GM21619 (cell line): ENCODE measurements at regions not wholly inside any gene's neighbourhood (a gene's known extent, or its start where the extent isn't known, plus 50 kb on each side); places are given as distances from the start of the nearest gene placed in this dataset.
"Not testable (repeated sequence)": the region's sequence is repeated elsewhere in the genome, so short reads cannot be mapped to it uniquely, and the experiment has no call there.

Experiments used
- ATAC-seq: cut with Tn5 transposase; IDR thresholded peaks from one replicate; pipeline ENCODE4 v1.9.1; 2021; ENCODE audit not compliant: unreplicated experiment

DNA sequence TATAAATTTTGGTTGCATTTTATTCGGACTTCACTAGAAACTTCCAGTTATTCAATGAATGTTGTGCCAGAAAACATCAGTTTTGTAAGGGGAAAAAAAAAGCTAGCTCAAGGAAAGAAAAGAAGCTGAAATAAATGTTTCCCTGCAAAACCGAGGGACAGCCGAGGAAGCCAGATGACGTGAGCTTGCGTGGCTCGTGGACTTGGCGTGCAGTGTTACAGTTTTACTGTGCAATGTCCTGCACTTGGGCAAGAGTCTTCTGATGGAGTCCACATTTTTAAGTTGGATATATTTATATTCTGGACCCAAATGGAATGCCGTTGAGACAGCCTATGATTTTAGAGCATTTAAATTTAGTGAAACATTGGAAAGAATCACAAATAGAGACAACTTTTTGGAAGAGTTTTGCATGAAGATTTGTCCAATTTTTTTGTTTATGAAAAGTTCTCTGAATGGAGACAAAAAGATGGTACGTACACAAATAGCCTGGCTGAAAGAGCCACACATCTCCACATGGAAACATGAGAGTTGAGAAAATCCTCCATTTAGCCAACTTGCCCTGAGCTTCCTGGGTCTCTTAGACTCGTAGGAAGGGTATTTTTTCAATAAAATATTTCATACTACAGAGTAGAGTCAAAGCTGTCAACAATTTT, 210.5 kb downstream of the BANP start:
- ATAC-seq: not testable (repeated sequence)

DNA sequence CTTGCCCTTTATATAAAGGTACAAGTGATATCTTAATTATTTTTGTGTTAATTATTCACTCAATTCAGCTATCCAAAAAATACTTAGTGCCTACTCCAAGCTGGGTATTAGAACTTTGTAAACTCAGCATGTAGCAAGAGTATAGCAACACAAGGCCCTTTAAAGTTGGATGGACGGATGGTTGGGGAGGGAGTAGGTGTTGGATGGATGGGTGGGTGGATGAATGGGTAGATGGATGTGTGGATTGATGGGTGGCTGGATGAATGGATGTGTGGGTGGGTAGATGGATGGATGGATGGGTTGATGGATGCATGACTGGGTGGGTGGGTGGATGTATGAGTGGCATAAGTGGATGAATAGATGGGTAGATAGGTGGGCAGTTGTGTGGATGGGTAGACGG, 211.5 kb downstream of the BANP start:
- not testable (repeated sequence) for ATAC-seq

DNA sequence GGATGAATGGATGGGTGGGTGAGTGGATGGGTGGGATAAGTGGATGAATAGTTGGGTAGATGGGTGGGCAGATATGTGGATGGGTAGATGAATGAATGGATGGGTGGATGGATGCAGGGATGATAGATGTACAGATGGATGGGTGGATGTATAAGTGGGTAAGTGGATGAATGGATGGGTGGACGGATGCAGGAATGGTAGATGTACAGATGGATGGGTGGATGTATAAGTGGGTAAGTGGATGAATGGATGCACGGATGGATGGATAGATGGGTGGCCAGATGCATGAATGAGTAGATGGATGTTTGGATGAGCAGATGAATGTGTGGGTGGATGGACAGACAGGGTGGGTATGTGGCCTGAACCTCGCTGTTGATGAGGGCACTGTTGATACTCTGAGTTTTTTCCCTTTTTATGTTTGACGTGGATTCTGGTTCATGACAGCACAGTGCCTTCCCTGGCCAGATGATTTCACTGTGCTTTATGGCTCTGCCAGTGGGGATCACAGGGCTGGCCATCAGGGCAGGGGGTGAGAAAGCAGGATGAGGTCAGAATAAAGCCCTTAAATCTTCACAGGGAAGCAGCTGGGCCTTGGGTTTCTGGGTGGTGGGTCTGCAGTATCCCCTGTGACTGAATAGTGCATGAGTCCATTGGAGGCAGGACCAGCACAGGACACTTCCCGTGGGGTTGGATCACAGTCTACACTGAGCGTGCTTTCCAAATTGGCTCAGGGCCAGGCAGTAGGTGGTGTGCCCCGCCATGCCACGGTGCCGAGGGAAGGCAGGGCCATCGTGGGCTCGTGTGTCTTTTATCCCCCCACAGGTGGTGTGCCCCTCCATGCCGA, 213.2 kb downstream of the BANP start:
- ATAC-seq: not testable (repeated sequence)

DNA sequence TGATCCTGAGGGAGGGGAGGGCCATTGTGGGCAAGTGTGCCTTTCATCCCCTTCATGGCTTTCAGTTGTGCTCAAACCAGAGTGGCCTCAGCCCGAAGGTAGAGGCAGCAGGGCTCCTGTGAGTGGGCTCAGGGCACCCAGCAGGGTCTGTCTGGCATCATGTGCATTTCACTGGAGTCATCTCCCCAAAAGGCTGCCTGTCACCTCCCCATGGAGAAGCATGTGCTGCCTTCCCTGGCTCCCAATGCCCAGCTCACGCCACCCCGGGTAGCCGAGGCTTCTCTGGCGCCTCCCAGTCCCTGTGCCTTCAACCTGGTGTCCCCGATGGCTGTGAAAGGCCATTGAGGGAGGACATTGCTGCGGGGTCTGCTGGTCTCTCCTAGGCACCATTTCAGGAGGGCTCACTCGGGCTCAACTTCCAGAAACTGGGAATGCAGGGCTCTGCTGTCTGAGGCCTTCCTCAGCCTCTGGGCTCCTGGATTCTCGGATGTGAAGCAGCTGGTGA, 213.9 kb downstream of the BANP start:
- ATAC-seq: not testable (repeated sequence)

DNA sequence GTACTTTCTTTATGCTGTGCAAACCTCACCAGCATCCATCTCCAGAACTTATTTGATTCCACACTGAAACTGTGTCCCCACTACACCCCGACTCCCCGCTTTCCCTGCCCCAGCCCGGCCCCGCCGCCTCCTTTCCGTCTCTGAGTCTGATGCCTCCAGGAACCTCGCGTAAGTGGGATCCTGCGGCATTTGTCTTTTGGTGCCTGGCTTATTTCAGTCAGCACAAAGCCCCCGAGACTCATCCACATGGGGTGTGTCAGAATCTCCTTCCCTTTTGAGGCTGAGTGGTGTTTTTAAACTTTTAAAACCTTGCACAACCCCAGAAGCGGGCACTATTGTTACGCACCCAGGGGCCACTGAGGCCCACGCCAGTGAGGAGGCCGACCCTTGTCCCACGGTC, 214.4 kb downstream of the BANP start:
- not testable (repeated sequence) for ATAC-seq

DNA sequence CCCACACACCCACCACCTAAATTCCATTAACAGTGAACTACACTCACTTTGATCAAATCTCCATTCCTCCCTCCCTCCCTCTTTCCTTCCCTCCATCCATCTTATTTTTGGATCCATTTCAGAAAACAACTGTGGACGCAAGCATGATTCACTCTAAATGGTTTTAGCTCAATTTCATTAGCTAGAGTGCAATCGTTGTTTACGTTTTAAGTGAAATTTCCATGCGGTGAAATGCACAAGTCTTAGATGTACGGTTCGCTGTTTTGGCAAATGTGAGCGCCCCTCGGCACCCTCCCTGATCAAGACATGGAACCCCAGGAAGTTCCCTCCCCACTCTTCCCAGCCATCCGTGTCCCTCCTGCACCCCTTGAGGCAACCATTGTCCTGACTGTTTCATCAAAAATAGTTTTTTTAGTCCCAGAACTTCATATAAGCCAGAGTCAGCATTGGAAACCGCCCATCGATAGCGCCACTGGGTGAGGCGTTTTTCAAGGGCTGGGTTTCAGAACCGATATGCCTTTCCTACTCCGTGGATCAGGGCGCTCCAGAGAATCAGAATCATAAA, 215.1 kb downstream of the BANP start:
- not testable (repeated sequence) for ATAC-seq

DNA sequence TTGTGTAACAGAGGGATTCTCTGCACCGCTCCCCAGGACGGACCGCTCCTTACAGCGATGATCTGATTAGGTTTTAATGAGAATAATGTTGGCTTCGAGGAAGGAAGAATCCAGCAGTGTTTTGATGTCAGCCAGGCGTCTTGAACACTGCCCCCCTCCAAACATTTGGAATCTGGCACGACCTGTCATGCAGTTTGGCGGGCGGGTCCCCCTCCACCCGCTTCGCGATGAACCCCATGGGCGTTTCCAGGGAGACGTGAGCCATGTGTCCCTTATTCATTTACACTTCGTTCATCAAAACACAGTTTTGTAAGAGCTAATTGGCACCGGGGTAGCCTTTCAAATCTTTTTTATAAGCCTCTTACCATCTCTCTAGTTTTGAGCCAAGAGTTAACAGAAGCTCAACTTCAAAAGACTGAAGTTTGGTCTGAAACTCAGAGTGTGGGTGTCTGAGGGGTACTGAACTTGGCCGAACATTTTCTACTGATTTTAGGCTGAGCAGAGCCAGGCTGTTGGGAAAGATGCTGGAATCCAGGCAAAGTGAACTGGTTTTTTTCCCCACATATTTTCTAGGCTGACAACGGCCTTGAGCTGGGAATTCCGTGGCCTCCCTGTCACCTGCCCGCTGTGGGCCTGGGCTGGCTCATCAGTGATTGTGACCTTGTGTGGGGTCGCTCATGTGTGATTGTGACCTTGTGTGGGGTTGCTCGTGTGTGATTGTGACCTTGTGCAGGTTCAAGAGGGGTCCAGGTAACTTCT, 214.8 kb upstream of the ZNF469 start:
- ATAC-seq: not testable (repeated sequence)

DNA sequence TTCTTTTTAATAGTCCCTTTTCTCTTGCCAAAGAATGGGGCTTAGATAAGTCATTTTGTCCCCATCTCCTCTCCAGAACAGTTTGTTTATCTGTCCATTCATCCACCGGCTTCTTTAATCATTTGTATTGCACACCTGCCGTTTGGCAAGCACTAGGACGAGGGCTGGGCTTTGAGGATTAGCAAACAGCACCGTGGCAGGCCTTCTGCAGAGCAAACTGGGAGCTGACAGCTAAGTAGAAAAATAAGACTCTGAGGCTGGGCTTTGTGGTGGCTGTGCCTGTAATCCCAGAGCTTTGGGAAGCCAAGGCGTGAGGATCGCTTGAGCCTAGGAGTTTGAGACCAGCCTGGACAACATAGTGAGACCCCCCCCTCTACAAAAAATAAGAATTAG, 214.2 kb upstream of the ZNF469 start:
- not testable (repeated sequence) for ATAC-seq

DNA sequence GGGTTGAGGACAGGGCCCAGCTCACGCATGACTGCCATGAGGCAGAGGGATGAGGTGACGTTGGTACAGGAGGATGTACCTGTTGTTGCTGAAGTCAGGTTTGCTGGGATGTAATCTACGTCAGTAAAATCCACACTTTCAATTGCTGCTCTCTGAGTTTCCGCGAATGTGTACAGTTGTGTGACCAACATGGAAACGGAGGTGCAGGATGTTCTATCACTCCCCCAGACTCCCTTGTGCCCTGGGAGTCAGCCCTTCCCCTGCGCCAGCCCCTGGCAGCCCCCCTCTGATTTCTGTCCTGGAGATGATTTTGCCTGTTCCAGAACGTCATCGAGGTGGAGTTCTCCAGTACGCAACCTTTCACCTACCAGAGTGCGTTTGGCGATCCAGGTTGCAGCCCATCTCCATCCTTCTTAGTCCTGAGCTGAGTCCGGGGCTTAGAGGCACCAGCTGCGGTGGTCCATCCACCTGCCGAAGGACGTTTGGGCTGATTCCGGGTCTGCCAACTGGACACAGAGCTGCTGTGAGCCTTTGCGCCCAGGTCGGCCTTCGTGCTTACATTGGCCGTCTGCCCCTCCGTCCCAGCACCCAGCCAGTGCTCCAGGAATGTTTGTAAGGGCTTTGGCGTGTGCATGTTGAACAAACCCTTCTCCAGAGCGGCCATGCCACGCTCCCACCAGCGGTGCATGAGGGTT, 213.5 kb upstream of the ZNF469 start:
- ATAC-seq: not testable (repeated sequence)

DNA sequence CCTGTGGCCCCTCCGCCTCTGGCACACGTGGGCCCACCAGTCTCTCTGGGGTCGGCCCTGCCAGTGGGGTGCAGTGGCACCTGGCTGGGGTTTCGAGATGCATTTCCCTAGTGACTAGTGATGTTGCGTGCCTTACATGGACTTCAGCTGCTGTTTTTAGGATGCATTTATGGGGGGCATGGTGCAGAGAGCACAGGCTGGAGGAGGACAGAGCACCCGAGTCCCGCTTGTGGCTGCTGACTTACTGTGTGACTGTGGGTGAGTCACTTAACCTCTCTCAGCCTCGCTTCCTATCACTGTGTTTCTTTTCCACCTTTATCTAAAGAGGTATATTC, 213.0 kb upstream of the ZNF469 start:
- not testable (repeated sequence) for ATAC-seq

DNA sequence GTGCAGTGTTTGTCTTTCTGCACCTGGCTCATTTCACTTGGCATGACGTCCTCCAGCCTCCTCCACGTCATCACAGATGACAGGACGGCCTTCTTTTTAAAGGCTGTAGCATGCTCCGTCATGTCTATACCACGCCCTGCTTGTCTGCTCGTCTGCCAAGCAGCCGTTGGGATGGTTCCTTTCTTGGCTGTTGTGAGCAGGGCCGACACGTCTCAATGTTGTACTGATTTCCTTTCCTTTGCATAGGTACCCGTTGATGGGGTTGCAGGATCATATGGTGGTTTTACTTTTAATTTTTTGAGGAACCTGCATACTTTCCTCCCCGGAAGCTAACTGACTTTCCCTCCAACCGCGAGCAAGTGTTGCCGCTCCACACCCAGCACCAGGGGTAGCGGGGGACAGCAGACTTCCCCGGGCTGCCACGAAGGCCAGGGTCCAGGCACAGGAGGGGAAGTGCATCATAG, 212.2 kb upstream of the ZNF469 start:
- no peak for ATAC-seq

DNA sequence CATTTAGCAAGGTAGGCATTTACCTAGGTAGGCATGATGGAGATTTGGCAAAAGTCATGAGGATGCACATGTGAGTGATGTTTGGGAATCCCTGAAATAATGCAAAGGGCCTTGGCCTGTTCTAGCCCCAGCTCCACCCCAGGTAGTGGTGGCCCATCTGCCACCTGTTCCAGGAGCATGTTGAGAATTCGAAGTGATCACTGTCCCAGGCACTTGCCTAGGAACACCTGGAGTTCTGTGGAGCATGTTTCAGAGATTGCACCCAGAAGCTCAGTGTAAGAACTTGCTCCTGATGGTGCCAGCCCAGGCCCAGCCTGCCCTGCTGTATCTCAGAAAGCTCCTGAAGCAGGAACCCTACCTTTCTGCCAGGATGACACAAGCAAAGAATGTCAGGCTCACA, 211.6 kb upstream of the ZNF469 start:
- not testable (repeated sequence) for ATAC-seq

DNA sequence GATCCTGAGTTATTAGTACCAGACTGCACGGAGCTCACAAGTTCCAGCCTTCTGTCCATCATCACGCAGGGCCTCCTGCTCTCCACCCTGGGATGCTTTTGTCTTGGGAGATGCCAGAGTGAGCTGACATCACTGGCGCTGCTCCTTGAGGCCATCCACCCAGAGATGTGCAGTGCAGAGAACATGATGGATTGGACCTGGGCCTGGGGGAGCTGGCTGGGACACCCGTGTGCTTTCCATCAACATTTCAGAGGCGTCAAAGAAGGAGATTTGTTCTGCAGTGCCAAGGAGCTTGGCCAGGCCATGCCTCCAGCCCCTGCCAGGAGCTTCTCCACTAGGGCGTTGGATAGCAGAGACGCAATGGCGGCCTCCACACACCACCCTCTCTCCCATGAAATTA, 206.6 kb upstream of the ZNF469 start:
- not testable (repeated sequence) for ATAC-seq

DNA sequence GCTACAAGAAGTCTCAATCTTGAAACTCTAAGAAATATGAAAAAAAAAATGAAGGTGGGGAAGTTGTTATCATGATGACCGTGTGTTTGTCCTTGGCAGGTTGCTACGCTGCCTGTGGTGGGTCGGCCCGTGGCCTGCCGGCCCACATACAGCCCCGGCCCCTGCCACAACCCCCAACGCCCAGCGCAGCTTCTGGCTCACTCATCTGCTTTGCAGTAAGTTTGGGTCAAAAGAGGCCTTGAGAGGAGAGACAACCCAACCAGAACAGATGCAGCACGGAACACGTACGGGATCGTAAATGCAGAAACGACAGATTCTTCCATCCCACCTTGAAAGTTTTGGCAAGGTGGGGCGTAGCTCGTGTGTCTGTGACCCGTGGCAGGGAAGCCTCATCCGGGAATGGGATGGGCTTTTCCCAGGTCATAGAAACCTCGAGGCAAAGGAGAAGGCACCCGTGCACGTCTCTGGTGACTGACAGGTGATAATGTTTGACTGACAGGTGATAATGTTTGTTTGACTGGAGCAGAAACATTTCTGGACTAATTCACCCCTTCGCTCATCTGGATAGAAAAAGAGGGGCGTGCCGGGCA, 206.1 kb upstream of the ZNF469 start:
- ATAC-seq: not testable (repeated sequence)

DNA sequence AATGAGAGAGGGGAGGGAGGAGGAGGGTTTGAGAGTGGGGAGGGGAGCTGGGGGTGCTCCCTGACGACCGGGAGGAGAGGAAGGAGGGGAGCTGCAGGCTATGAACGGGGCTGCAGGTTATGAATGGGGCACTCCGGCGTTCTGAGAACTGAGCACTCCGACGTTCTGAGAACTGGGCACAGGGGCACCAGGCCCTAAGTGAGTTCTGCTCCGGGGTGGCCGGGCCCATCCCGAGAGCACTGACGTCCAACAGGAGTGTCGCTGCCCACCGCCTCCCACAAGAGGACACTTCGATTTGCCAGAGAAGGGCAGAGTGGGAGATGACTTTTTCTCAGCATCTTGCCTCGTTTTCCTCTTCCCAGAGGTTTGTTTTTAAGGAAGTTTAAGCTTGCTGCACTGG, 204.5 kb upstream of the ZNF469 start:
- not testable (repeated sequence) for ATAC-seq

DNA sequence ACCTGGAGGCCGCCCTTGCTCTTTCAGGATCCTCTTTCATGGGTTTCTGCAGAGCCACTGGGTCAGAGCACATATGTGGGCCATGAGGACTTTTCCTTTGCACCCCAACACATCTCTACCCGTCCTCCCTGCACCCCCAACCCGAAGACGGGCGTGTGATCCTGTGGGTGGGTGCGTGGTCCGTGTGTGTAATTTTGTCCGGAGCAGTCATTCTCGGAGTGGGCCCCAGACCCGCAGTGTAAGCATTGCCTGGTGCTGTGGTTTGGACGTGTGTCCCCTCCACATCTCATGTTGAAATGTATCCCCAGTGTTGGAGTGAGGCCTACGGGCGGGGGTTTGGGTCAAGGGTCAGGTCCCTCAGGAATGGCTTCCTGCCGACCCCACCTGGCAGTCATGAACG, 203.9 kb upstream of the ZNF469 start:
- ATAC-seq: not testable (repeated sequence)

DNA sequence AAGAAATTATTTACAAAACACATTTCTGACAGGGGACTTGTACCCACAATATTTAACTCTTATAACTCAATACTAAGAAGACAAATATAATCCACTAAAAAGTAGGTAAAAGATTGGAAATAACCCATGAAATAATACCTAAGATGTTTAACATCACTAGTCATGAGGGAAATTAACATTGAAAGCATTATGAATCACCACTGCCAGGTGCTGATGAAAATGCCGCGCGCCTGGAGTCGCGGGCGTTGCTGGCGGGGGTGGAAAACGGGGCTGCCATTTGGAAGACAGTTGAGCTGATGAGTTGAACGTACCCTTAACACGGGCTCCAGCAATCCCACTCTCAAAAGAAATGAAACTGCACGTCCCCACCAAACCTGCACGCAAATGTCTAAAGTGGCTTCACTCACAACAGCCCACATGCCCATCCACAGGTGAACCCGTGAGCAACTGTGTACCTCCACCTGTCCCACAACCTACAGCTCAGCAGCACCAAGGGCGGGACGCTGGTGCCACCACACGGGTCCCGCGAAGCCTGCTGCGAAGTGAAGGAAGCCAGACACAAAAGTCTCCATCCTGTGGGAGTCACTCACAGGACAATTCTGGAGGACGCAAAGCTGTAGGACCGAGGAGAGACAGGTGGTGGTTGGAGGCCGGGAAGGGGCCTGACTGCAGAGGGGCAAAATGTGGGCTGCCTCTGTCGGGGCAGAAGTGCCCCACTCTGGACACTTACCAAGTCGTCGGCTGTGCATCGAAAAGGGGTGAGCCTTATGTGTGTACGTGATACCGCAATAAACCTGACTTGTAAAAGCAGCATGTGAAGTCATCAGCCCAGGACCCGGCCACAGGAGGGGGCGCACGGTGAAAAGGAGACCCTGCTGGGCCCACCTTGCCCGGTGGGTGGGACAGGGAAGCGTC, 199.5 kb upstream of the ZNF469 start:
- ATAC-seq: not testable (repeated sequence)

DNA sequence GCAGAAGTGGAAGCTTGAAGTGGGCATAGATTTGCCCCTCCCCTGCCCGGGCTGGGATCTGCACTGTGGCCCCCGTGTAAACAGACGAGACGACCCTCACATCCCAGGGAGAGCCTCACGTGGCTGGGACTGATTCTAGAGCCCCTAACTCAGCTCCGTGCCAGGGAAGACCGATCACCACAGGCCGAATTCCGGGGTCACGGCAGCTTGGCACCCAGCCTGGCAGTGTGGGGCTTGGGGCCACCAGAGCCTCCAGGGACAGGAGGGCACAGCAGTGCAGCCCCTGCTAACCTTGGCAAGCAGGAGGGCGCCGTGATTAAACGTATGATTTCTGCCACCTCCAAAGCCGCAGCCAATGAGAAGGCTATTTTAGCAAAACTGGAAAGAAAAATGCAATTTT, 198.7 kb upstream of the ZNF469 start:
- ATAC-seq: not testable (repeated sequence)
